ENCODE measurements at regions not wholly inside any gene's neighbourhood (a gene's known extent, or its start where the extent isn't known, plus 50 kb on each side); places are given as distances from the start of the nearest gene placed in this dataset.

DNA sequence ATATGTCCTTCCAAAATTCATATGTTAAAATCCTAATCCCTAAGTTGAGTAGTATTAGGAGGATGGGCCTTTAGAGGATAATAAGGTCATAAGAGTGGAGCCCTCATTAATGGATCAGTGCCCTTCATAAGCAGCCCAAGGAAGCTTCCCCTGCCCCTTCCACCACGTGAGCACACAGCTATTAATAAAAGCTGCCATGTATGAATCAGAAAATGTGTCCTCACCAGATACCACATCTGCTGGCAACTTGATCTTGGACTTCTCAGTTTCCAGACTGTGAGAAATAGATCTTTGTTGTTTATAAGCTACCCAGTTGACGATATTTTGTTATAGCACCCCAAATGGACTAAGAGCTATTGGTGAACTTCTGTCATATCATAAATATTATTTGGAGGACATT is 207.7 kb upstream of the HDDC2 start:
- TF ChIP-seq, protein P1, sequence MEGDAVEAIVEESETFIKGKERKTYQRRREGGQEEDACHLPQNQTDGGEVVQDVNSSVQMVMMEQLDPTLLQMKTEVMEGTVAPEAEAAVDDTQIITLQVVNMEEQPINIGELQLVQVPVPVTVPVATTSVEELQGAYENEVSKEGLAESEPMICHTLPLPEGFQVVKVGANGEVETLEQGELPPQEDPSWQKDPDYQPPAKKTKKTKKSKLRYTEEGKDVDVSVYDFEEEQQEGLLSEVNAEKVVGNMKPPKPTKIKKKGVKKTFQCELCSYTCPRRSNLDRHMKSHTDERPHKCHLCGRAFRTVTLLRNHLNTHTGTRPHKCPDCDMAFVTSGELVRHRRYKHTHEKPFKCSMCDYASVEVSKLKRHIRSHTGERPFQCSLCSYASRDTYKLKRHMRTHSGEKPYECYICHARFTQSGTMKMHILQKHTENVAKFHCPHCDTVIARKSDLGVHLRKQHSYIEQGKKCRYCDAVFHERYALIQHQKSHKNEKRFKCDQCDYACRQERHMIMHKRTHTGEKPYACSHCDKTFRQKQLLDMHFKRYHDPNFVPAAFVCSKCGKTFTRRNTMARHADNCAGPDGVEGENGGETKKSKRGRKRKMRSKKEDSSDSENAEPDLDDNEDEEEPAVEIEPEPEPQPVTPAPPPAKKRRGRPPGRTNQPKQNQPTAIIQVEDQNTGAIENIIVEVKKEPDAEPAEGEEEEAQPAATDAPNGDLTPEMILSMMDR (IDR thresholded peaks at IDR 0.05), result no peak
- no peak for TF ChIP-seq POLR2A (IDR thresholded peaks at IDR 0.05)
